Stomach (tissue), 8 donors: ENCODE measurements at regions not wholly inside any gene's neighbourhood (a gene's known extent, or its start where the extent isn't known, plus 50 kb on each side); places are given as distances from the start of the nearest gene placed in this dataset.

Experiments used
- DNase-seq, 2 donors: peaks; one replicate each; pipeline versions ENCODE4 v3.0.0 to v3.0.0-alpha.2; 2013 to 2019
- H3K27ac ChIP-seq, 5 donors: fragments of 200-600 bp in 4 of 5; sonication (generic) in 4 of 5; one replicate each; pipeline ENCODE4 v1.5.1; 2013 to 2019; ENCODE audit warnings: mild to moderate bottlenecking in 1 of 5, moderate library complexity in 1 of 5
- H3K27me3 ChIP-seq, 3 donors: fragments of 200-600 bp; sonication (generic); one replicate each; pipeline ENCODE4 v1.5.1; 2017 to 2019; ENCODE audit warnings: mixed run types in 1 of 3
- H3K36me3 ChIP-seq, 4 donors: fragments of 200-600 bp; sonication (generic); 1 replicate in 3 of 4; 2 replicates in 1 of 4; pipeline ENCODE4 v1.5.1; 2016 to 2019
- H3K4me1 ChIP-seq, 4 donors: fragments of 200-600 bp; sonication (generic); one replicate each; pipeline ENCODE4 v1.5.1; 2016 to 2019
- H3K4me3 ChIP-seq, 4 donors: fragments of 200-600 bp; sonication (generic) in 3 of 4; one replicate each; pipeline ENCODE4 v1.5.1; 2016 to 2019; ENCODE audit warnings: mild to moderate bottlenecking in 1 of 4
- H3K9me3 ChIP-seq, 4 donors: fragments of 200-600 bp; sonication (generic); one replicate each; pipeline ENCODE4 v1.5.1; 2016 to 2019
- EP300 ChIP-seq: sonication (generic); formaldehyde crosslinking; IDR thresholded peaks from one replicate; pipeline ENCODE4 v1.6.1; 2017; ENCODE audit warnings: antibody characterized with exemption
- POLR2A ChIP-seq, 4 donors: fragments of 450-650 bp; IDR thresholded peaks; one replicate each; pipeline ENCODE4 v1.6.1; 2016; ENCODE audit warnings: antibody characterized with exemption in 4 of 4, control low read depth in 2 of 4, mild to moderate bottlenecking in 1 of 4, moderate library complexity in 1 of 4
- POLR2AphosphoS5 ChIP-seq, 3 donors: sonication (generic); formaldehyde crosslinking; IDR thresholded peaks; one replicate each; pipeline ENCODE4 v1.6.1; 2016; ENCODE audit warnings: antibody characterized with exemption in 3 of 3
- WGBS, 5 donors: extraction: QIAGEN DNeasy Blood & Tissue Kit in 3 of 5; methylation state at CpG; one replicate each; pipeline versions ENCODE4 v1.1.5 to v1.1.7; 2013 to 2018; 5-methylcytosine and 5-hydroxymethylcytosine counted together
- intact Hi-C: fragments of 100-400 bp; cut with DNase I; formaldehyde crosslinking; loops from one replicate; pipeline ENCODE4 v1.15.1; 2023; ENCODE audit warnings: low total_unique reads
- TF ChIP-seq, protein P1 (sequence below), 7 experiments: fragments of 450-650 bp in 4 of 7; fragments of 200-600 bp in 3 of 7; sonication (generic) in 3 of 7; IDR thresholded peaks; one replicate each; pipeline ENCODE4 v1.5.1; 2016 to 2019; ENCODE audit warnings: antibody characterized with exemption in 7 of 7, control low read depth in 2 of 7, mild to moderate bottlenecking in 1 of 7
- donor health status: healthy with polysubstance abuse.
- donor health status: Bipolar disorder and iron deficiency.
- donor health status: healthy.

DNA sequence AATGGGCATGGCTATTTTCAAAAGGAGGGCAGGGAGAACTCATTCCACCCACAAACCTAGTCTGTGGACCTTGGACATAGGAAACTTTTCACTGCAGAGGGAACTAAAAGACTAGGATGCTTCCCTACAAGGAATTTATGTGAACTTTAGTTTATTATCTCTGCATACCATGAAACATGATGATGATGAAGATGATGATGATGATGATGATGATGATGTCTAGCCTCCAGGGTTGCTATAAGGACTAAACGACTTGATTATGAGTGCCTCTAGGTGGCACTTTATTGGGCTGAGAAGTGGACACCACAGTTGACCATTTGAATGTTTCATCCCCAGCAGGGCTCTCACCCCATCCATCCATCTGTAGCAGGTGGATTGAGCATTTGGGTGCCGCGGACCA, 260.0 kb upstream of the TCF4 start:
- H3K4me1 ChIP-seq, result no peaks in the 10 kb centered on the region
- no peak overlapping the region for H3K27ac ChIP-seq
- no peaks in the 10 kb centered on the region for H3K9me3 ChIP-seq
- WGBS, 5 donors, result 69 to 96% (median 89%) methylated on average over 3 of the region's 3 CpGs
- no peak overlapping the region for H3K4me3 ChIP-seq
- H3K27me3 ChIP-seq, result no peaks in the 10 kb centered on the region
- no peak for DNase-seq
- intact Hi-C loops, result no loop called here
- H3K36me3 ChIP-seq, result no peaks in the 10 kb centered on the region
- no peak for TF ChIP-seq POLR2AphosphoS5 (IDR thresholded peaks at IDR 0.05)
- TF ChIP-seq EP300, result no peak
- TF ChIP-seq POLR2A (IDR thresholded peaks at IDR 0.05), result no peak
- TF ChIP-seq, protein P1, sequence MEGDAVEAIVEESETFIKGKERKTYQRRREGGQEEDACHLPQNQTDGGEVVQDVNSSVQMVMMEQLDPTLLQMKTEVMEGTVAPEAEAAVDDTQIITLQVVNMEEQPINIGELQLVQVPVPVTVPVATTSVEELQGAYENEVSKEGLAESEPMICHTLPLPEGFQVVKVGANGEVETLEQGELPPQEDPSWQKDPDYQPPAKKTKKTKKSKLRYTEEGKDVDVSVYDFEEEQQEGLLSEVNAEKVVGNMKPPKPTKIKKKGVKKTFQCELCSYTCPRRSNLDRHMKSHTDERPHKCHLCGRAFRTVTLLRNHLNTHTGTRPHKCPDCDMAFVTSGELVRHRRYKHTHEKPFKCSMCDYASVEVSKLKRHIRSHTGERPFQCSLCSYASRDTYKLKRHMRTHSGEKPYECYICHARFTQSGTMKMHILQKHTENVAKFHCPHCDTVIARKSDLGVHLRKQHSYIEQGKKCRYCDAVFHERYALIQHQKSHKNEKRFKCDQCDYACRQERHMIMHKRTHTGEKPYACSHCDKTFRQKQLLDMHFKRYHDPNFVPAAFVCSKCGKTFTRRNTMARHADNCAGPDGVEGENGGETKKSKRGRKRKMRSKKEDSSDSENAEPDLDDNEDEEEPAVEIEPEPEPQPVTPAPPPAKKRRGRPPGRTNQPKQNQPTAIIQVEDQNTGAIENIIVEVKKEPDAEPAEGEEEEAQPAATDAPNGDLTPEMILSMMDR (IDR thresholded peaks at IDR 0.05), result no peak

DNA sequence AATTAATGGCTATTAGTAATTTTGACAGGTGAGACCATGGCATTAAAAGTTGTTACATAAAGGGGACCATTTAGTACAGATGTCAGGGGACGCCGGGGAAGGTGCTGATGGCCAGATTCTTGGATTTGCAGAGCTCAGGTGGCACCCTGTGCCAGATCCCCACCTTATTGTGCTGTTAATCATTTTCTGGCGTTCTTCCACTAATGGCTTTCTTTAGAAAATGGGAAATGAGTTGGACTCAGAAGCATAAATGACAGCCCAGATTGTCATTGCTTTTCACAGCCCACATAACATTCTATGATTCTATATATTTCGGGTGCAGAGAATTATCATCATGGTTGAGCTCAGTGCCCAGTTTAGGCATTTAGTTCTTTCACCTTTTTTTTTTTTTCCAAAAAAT, 257.2 kb upstream of the TCF4 start:
- H3K27ac ChIP-seq, result no peak overlapping the region
- H3K4me1 ChIP-seq, result no peaks in the 10 kb centered on the region
- TF ChIP-seq, protein P1 (IDR thresholded peaks at IDR 0.05), result no peak
- TF ChIP-seq POLR2A (IDR thresholded peaks at IDR 0.05) (no peak), EP300 (no peak), POLR2AphosphoS5 (IDR thresholded peaks at IDR 0.05) (no peak)
- WGBS, 5 donors, result 76 to 86% (median 83%) methylated on average over 4 of the region's 4 CpGs
- DNase-seq, result no peak
- intact Hi-C loops, result no loop called here
- no peak overlapping the region for H3K4me3 ChIP-seq
- H3K27me3 ChIP-seq, result no peaks in the 10 kb centered on the region
- H3K36me3 ChIP-seq, result no peaks in the 10 kb centered on the region
- H3K9me3 ChIP-seq, result peaks cover 0 to 13% (median 8%) of the 10 kb centered on the region in 4 donors

DNA sequence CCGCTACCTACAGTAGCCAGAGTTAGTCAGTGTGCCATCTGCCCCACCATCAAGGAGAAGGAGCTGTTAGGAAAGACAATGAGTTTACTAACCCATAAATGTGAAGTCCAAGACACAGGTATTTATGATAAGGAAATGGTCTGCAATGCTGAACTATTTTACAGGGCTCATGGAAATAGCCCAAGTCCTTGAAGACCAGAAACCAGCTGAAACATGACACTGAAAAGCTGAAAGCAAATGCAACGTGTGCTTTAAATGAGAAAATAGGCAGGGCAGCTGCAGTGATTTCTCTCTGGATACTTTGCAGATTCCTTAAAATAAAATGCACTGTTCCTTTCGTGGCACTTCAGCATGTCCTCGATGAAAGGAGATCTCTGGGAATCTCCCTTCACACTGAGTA, 256.4 kb upstream of the TCF4 start:
- H3K27me3 ChIP-seq, result no peaks in the 10 kb centered on the region
- 56 to 67% (median 62%) methylated on average over 4 of the region's 4 CpGs for WGBS, 5 donors
- H3K36me3 ChIP-seq, result no peaks in the 10 kb centered on the region
- H3K4me3 ChIP-seq, result no peak overlapping the region
- peaks cover 0 to 13% (median 8%) of the 10 kb centered on the region in 4 donors for H3K9me3 ChIP-seq
- no peaks in the 10 kb centered on the region for H3K4me1 ChIP-seq
- intact Hi-C loops, result no loop called here
- DNase-seq, result no peak
- no peak for TF ChIP-seq POLR2A (IDR thresholded peaks at IDR 0.05)
- no peak for TF ChIP-seq EP300
- no peak for TF ChIP-seq POLR2AphosphoS5 (IDR thresholded peaks at IDR 0.05)
- TF ChIP-seq, protein P1 (IDR thresholded peaks at IDR 0.05), result no peak
- H3K27ac ChIP-seq, result no peak overlapping the region

DNA sequence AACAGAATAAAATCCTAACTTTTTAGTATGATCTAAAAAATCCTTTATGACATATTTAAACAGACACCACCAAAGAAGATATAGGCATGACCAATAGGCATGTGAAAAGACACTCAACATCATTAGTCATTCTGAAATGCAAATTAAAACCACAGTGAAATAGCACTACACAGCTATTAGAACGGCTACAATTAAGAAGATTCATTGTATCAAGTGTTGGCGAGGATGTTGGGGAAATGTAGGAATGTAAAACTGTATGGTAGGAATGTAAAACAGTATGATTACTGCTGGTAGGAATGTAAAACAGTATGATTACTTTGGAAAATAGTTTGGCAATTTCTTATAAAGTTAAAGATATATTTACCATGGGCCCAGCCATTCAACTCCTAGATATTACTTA, 253.3 kb upstream of the TCF4 start:
- Histone ChIP-seq H3K36me3 (no peaks in the 10 kb centered on the region), H3K27me3 (no peaks in the 10 kb centered on the region), H3K4me3 (no peak overlapping the region), H3K27ac (no peak overlapping the region), H3K9me3 (peaks cover 0 to 17% (median 11%) of the 10 kb centered on the region in 4 donors), H3K4me1 (no peaks in the 10 kb centered on the region)
- TF ChIP-seq, protein P1 (IDR thresholded peaks at IDR 0.05), result no peak
- TF ChIP-seq POLR2AphosphoS5 (IDR thresholded peaks at IDR 0.05) (no peak), POLR2A (IDR thresholded peaks at IDR 0.05) (no peak), EP300 (no peak)
- no peak for DNase-seq
- intact Hi-C loops, result no loop called here
- 71 to 96% (median 80%) methylated on average over 2 of the region's 2 CpGs for WGBS, 5 donors
